Astrocyte (in vitro differentiated cells and primary cell): ENCODE measurements at regions not wholly inside any gene's neighbourhood (a gene's known extent, or its start where the extent isn't known, plus 50 kb on each side); places are given as distances from the start of the nearest gene placed in this dataset.

Experiments
- DNase-seq: peaks from one replicate; pipeline ENCODE4 v3.0.0-alpha.2; 2010; ENCODE audit warnings: low read depth
- FAIRE-seq: peaks from 2 replicates; lab custom pipeline; 2011; peaks lifted over from hg19 to GRCh38; lab: Jason Lieb, UNC
- H2AFZ ChIP-seq: 2 replicates; pipeline ENCODE4 v1.6.0; 2012; ENCODE audit warnings: low read depth, low read length, inconsistent platforms
- H3K27ac ChIP-seq: 2 replicates; pipeline ENCODE4 v1.5.1; 2011; ENCODE audit warnings: low read depth, low read length, inconsistent platforms
- H3K27me3 ChIP-seq: 2 replicates; pipeline ENCODE4 v1.6.0; 2011; ENCODE audit warnings: low read length, inconsistent platforms; ENCODE audit not compliant: insufficient read depth
- H3K36me3 ChIP-seq: 2 replicates; pipeline ENCODE4 v1.5.1; 2011; ENCODE audit warnings: low read length, inconsistent platforms; ENCODE audit not compliant: insufficient read depth
- H3K4me1 ChIP-seq: 2 replicates; pipeline ENCODE4 v1.5.1; 2011; ENCODE audit warnings: low read length, inconsistent platforms; ENCODE audit not compliant: insufficient read depth
- H3K4me2 ChIP-seq: 2 replicates; pipeline ENCODE4 v1.6.0; 2012; ENCODE audit warnings: low read length, inconsistent platforms
- H3K4me3 ChIP-seq: 2 replicates; pipeline ENCODE4 v1.5.1; 2011; ENCODE audit warnings: low read depth, mild to moderate bottlenecking, low read length, inconsistent platforms; ENCODE audit not compliant: insufficient read depth
- H3K79me2 ChIP-seq: 2 replicates; pipeline ENCODE4 v1.6.0; 2012; ENCODE audit warnings: mild to moderate bottlenecking, low read length, inconsistent platforms; ENCODE audit not compliant: insufficient read depth
- H3K9ac ChIP-seq: 2 replicates; pipeline ENCODE4 v1.6.0; 2012; ENCODE audit warnings: mild to moderate bottlenecking, low read length, inconsistent platforms
- H3K9me3 ChIP-seq: 2 replicates; pipeline ENCODE4 v1.5.1; 2012; ENCODE audit warnings: low read depth, mild to moderate bottlenecking, low read length, inconsistent platforms; ENCODE audit not compliant: insufficient read depth
- H4K20me1 ChIP-seq: 2 replicates; pipeline ENCODE4 v1.6.0; 2012; ENCODE audit warnings: low read length, inconsistent platforms; ENCODE audit not compliant: insufficient read depth
- H3K27ac Mint-ChIP-seq: one replicate; pipeline ENCODE4 v1.8.0; 2021; ENCODE audit warnings: mild to moderate bottlenecking, mixed read lengths; ENCODE audit not compliant: unreplicated experiment
- H3K27me3 Mint-ChIP-seq: one replicate; pipeline ENCODE4 v1.8.0; 2021; ENCODE audit warnings: low read depth, mixed read lengths; ENCODE audit not compliant: unreplicated experiment
- H3K36me3 Mint-ChIP-seq: one replicate; pipeline ENCODE4 v1.8.0; 2021; ENCODE audit warnings: low read depth, mixed read lengths; ENCODE audit not compliant: unreplicated experiment
- H3K4me1 Mint-ChIP-seq: one replicate; pipeline ENCODE4 v1.8.0; 2021; ENCODE audit warnings: low read depth, mixed read lengths; ENCODE audit not compliant: unreplicated experiment
- H3K4me3 Mint-ChIP-seq: one replicate; pipeline ENCODE4 v1.8.0; 2021; ENCODE audit warnings: mild to moderate bottlenecking, moderate library complexity, mixed read lengths; ENCODE audit not compliant: unreplicated experiment
- H3K9me3 Mint-ChIP-seq: one replicate; pipeline ENCODE4 v1.8.0; 2021; ENCODE audit warnings: mild to moderate bottlenecking, mixed read lengths; ENCODE audit not compliant: unreplicated experiment
- CTCF ChIP-seq: IDR thresholded peaks from 2 replicates; pipeline ENCODE4 v1.5.1; 2011; ENCODE audit warnings: low read depth, mild to moderate bottlenecking, inconsistent platforms, low read length, moderate library complexity; ENCODE audit not compliant: insufficient read depth
- EZH2 ChIP-seq: IDR thresholded peaks from 2 replicates; pipeline ENCODE4 v1.6.1; 2012; ENCODE audit warnings: mild to moderate bottlenecking, low read length, inconsistent platforms; ENCODE audit not compliant: insufficient read depth

GRCh38 chr10:111836064-111836463, 347.5 kb downstream of the GPAM start:
- Mint-ChIP-seq H3K4me1 (no peaks in the 10 kb centered on the region), H3K27ac (no peak overlapping the region), H3K27me3 (no peaks in the 10 kb centered on the region), H3K9me3 (peaks cover 2% of the 10 kb centered on the region), H3K4me3 (no peak overlapping the region), H3K36me3 (no peaks in the 10 kb centered on the region)
- Histone ChIP-seq H4K20me1 (no peaks in the 10 kb centered on the region), H3K4me1 (peaks cover 18% of the 10 kb centered on the region), H3K27ac (peak overlapping the region; percentile 14), H3K36me3 (no peaks in the 10 kb centered on the region), H3K9me3 (no peaks in the 10 kb centered on the region), H3K4me2 (peak overlapping the region; percentile 39), H3K79me2 (no peaks in the 10 kb centered on the region), H2AFZ (no peak overlapping the region), H3K9ac (no peak overlapping the region), H3K4me3 (no peak overlapping the region), H3K27me3 (no peaks in the 10 kb centered on the region)
- DNase-seq = no peak
- no peak for FAIRE-seq
- TF ChIP-seq CTCF = no peak
- TF ChIP-seq EZH2 = no peak

- H3K36me3 Mint-ChIP-seq = no peaks in the 10 kb centered on the region
- Histone ChIP-seq H3K27me3 (no peaks in the 10 kb centered on the region), H2AFZ (no peak overlapping the region), H3K9ac (no peak overlapping the region), H3K36me3 (no peaks in the 10 kb centered on the region), H3K27ac (no peak overlapping the region), H3K4me3 (no peak overlapping the region), H4K20me1 (no peaks in the 10 kb centered on the region), H3K4me2 (peak overlapping the region; percentile 39), H3K9me3 (no peaks in the 10 kb centered on the region), H3K4me1 (peaks cover 18% of the 10 kb centered on the region), H3K79me2 (no peaks in the 10 kb centered on the region)
- no peaks in the 10 kb centered on the region for H3K27me3 Mint-ChIP-seq
- no peak overlapping the region for H3K27ac Mint-ChIP-seq
- FAIRE-seq (no peak), DNase-seq (peak; percentile 34)
- no peak overlapping the region for H3K4me3 Mint-ChIP-seq
- no peak for TF ChIP-seq EZH2
- no peak for TF ChIP-seq CTCF
- no peaks in the 10 kb centered on the region for H3K4me1 Mint-ChIP-seq
- H3K9me3 Mint-ChIP-seq = peaks cover 2% of the 10 kb centered on the region
Measured at GRCh38 chr10:111836571-111836970, 347.0 kb downstream of the GPAM start.

GRCh38 chr10:111837086-111837485, 346.5 kb downstream of the GPAM start:
- no peak for FAIRE-seq
- H3K4me2 ChIP-seq = no peak overlapping the region

More at GRCh38 chr10:111837086-111837485, 346.5 kb downstream of the GPAM start:
- Histone ChIP-seq H3K79me2 (no peaks in the 10 kb centered on the region), H3K9me3 (no peaks in the 10 kb centered on the region), H3K27ac (no peak overlapping the region), H4K20me1 (no peaks in the 10 kb centered on the region), H3K27me3 (no peaks in the 10 kb centered on the region), H3K36me3 (no peaks in the 10 kb centered on the region), H3K4me1 (peaks cover 18% of the 10 kb centered on the region), H2AFZ (no peak overlapping the region), H3K9ac (no peak overlapping the region), H3K4me3 (no peak overlapping the region)
- Mint-ChIP-seq H3K9me3 (peaks cover 2% of the 10 kb centered on the region), H3K27ac (no peak overlapping the region), H3K36me3 (no peaks in the 10 kb centered on the region), H3K27me3 (no peaks in the 10 kb centered on the region), H3K4me3 (no peak overlapping the region), H3K4me1 (no peaks in the 10 kb centered on the region)
- TF ChIP-seq CTCF = no peak
- no peak for TF ChIP-seq EZH2
- DNase-seq = no peak
